K562 (cell line): ENCODE measurements at regions not wholly inside any gene's neighbourhood (a gene's known extent, or its start where the extent isn't known, plus 50 kb on each side); places are given as distances from the start of the nearest gene placed in this dataset.

Experiments used
- ATF7 ChIP-seq: fragments of 450-650 bp; IDR thresholded peaks from 2 replicates; pipeline ENCODE4 v1.7.1; 2014; ENCODE audit warnings: mild to moderate bottlenecking, moderate library complexity
- FOXK2 ChIP-seq, 2 experiments: fragments of 450-650 bp; IDR thresholded peaks in 1 of 2; conservative IDR thresholded peaks in 1 of 2; 2 replicates each; pipeline ENCODE4 v1.6.1; 2016; ENCODE audit warnings: low read depth in 2 of 2, mild to moderate bottlenecking in 1 of 2
- MCM7 ChIP-seq, 2 experiments: fragments of 450-650 bp; IDR thresholded peaks; 2 replicates each; pipeline ENCODE4 v1.6.1; 2016 to 2018
- MLLT1 ChIP-seq, 2 experiments: fragments of 450-650 bp; IDR thresholded peaks; 2 replicates each; pipeline ENCODE4 v1.6.1; 2016
- MNT ChIP-seq, 2 experiments: fragments of 450-650 bp; conservative IDR thresholded peaks; 2 replicates each; pipeline ENCODE4 v1.6.1; 2017; ENCODE audit warnings: mild to moderate bottlenecking in 2 of 2, moderate library complexity in 2 of 2
- NFRKB ChIP-seq: fragments of 450-650 bp; IDR thresholded peaks from 2 replicates; pipeline ENCODE4 v1.6.1; 2016; ENCODE audit warnings: low read depth
- REST ChIP-seq, 2 experiments: fragments of 450-650 bp; formaldehyde crosslinking in 1 of 2; IDR thresholded peaks; 2 replicates each; pipeline versions ENCODE4 v1.4.0 to v1.6.1; 2014 to 2020; ENCODE audit warnings: mild to moderate bottlenecking in 2 of 2, borderline replicate concordance in 1 of 2, low read depth in 1 of 2
- SMAD1 ChIP-seq: fragments of 150-350 bp; IDR thresholded peaks from 2 replicates; pipeline ENCODE4 v1.6.1; 2014; ENCODE audit warnings: low read length, low read depth; ENCODE audit not compliant: partially characterized antibody
- TAF9B ChIP-seq: fragments of 450-650 bp; IDR thresholded peaks from 2 replicates; pipeline ENCODE4 v1.6.1; 2018; ENCODE audit warnings: mild to moderate bottlenecking; ENCODE audit not compliant: partially characterized antibody
- YBX1 ChIP-seq: fragments of 450-650 bp; IDR thresholded peaks from 2 replicates; pipeline ENCODE4 v1.7.1; 2016; ENCODE audit warnings: mild to moderate bottlenecking
- ZBTB1 ChIP-seq: sonication (generic); formaldehyde crosslinking; IDR thresholded peaks from 2 replicates; pipeline ENCODE4 v1.8.1; 2023; ENCODE audit warnings: missing genetic modification reagents, low read depth, mild to moderate bottlenecking, borderline replicate concordance
- ZBTB2 ChIP-seq: fragments of 450-650 bp; IDR thresholded peaks from 2 replicates; pipeline ENCODE4 v1.6.1; 2016; ENCODE audit warnings: antibody characterized with exemption
- ZNF24 ChIP-seq: fragments of 450-650 bp; IDR thresholded peaks from 2 replicates; pipeline ENCODE4 v1.6.1; 2016
- ZNF263 ChIP-seq: sonication (generic); formaldehyde crosslinking; IDR thresholded peaks from 2 replicates; pipeline ENCODE4 v1.8.0; 2022; ENCODE audit warnings: mild to moderate bottlenecking, missing genetic modification reagents, borderline replicate concordance

- no peak for TF ChIP-seq REST (IDR thresholded peaks at IDR 0.05; ENCODE audit: borderline replicate concordance)
- no peak for TF ChIP-seq REST (CRISPR knock-in tag; IDR thresholded peaks at IDR 0.05; ENCODE audit: low read depth)
- peak; percentile 12; the same call in 1 of the 2 replicates for TF ChIP-seq NFRKB
- no peak for TF ChIP-seq ZBTB1 (CRISPR knock-in tag)
- TF ChIP-seq ATF7, result no peak
- no peak for TF ChIP-seq FOXK2 (conservative IDR thresholded peaks at IDR 0.05 in 1 of 2, IDR thresholded peaks at IDR 0.05 in 1 of 2; ENCODE audit: low read depth in 2 of 2)
- no peak for TF ChIP-seq MCM7 (IDR thresholded peaks at IDR 0.05)
- TF ChIP-seq ZNF263, result no peak
- TF ChIP-seq MLLT1 (IDR thresholded peaks at IDR 0.05), result peak; percentile 18 to 57; a peak in 1 of 4 replicates
- no peak for TF ChIP-seq ZNF24
- TF ChIP-seq MNT (conservative IDR thresholded peaks at IDR 0.05), result 0 out of 4 replicates have a peak, but pooled peaks of 1 of the 2 experiments have one; percentile 11
- no peak for TF ChIP-seq YBX1
- no peak for TF ChIP-seq SMAD1
- peak; percentile 30 for TF ChIP-seq TAF9B
- peak; percentile 66; the same call in 1 of the 2 replicates for TF ChIP-seq ZBTB2
Measured at GRCh38 chr17:77071925-77072490, 68.8 kb upstream of the SEC14L1 start (continued).
